LNCaP clone FGC (cell line): ENCODE measurements at regions not wholly inside any gene's neighbourhood (a gene's known extent, or its start where the extent isn't known, plus 50 kb on each side); places are given as distances from the start of the nearest gene placed in this dataset.
"Not testable (repeated sequence)": the region's sequence is repeated elsewhere in the genome, so short reads cannot be mapped to it uniquely, and the experiment has no call there.

Source experiments
- DNase-seq: peaks from one replicate; pipeline ENCODE4 v3.0.0-alpha.2; 2011; ENCODE audit warnings: low read depth
- H3K4me3 ChIP-seq: 2 replicates; pipeline ENCODE4 v1.5.1; 2011; ENCODE audit warnings: mild to moderate bottlenecking, low read depth, low read length, control low read depth
- TF ChIP-seq, protein P1 (sequence below): IDR thresholded peaks from 2 replicates; pipeline ENCODE4 v1.5.1; 2012; ENCODE audit warnings: mild to moderate bottlenecking; ENCODE audit not compliant: control insufficient read depth, insufficient read depth; ENCODE audit errors: extremely low read depth

DNA sequence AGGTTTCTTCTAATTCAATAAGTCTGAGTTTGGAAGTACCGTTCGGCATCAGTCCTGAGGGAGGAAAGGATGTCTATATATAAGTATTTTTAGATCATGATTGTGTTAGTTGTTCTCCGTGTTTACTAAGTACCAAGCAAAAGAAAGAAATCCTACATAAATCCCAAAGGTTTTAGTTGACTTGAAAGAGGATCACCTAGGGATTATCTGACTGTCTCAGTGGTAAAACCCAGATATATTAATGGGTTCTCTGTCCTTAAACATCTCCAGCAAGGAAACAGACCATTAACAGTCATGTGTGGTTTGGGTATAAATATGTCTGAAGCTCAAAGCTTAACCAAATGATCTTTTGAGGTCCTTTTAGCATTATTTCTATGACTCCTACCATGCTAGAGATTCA, 207.1 kb upstream of the RASGEF1B start:
- no peak overlapping the region for H3K4me3 ChIP-seq
- TF ChIP-seq, protein P1, sequence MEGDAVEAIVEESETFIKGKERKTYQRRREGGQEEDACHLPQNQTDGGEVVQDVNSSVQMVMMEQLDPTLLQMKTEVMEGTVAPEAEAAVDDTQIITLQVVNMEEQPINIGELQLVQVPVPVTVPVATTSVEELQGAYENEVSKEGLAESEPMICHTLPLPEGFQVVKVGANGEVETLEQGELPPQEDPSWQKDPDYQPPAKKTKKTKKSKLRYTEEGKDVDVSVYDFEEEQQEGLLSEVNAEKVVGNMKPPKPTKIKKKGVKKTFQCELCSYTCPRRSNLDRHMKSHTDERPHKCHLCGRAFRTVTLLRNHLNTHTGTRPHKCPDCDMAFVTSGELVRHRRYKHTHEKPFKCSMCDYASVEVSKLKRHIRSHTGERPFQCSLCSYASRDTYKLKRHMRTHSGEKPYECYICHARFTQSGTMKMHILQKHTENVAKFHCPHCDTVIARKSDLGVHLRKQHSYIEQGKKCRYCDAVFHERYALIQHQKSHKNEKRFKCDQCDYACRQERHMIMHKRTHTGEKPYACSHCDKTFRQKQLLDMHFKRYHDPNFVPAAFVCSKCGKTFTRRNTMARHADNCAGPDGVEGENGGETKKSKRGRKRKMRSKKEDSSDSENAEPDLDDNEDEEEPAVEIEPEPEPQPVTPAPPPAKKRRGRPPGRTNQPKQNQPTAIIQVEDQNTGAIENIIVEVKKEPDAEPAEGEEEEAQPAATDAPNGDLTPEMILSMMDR: no peak
- no peak for DNase-seq

- no peak for DNase-seq
- no peak overlapping the region for H3K4me3 ChIP-seq
- TF ChIP-seq, protein P1: no peak
Observed at GRCh38 chr4:81676537-81676936, 204.8 kb upstream of the RASGEF1B start.

- DNase-seq: no peak
- TF ChIP-seq, protein P1: no peak
- no peak overlapping the region for H3K4me3 ChIP-seq
Observed at GRCh38 chr4:81675791-81676393, 204.2 kb upstream of the RASGEF1B start.

DNA sequence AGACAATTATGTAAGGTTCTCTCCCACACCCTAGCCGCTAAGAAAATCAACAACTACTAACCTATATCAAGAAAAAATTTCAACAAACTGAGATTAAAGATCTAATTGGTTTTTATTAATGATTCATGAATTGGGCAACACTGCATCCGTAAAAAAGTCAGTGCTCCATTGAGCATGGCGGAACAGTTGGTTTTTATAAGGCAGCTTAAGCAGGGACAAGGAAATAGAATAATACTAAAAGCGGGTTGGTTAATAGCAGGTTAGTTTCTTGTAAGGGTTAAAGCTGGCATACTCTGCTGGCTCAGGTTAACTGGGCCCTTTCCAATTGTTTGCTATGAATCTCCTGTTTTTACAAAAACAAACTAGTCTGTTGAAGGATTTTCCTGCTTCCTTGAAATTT, 202.3 kb upstream of the RASGEF1B start:
- no peak overlapping the region for H3K4me3 ChIP-seq
- no peak for DNase-seq
- TF ChIP-seq, protein P1: no peak

GRCh38 chr4:81668328-81668727, 196.6 kb upstream of the RASGEF1B start:
- not testable (repeated sequence) for H3K4me3 ChIP-seq, DNase-seq

- no peak overlapping the region for H3K4me3 ChIP-seq
- TF ChIP-seq, protein P1: no peak
- no peak for DNase-seq
Observed at GRCh38 chr4:81667539-81667938, 195.8 kb upstream of the RASGEF1B start.

DNA sequence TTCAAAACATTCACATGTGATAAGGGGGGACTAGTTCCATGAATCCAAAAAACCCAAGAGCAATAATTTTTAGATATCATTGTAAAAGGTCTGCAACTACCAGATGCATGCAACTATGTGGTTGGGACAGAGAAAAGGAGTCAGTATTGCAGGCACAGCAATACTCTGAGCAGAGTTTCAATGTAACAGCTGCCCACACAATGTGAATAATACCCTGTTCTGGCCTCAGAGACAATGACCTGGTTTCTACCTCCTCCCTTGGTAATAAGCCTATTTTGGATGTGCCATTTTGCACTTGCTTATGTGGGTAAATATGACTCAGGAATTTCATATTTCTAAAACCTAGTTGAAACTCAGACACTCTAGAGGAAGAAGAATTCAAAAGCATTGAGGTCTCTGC, 194.8 kb upstream of the RASGEF1B start:
- TF ChIP-seq, protein P1: no peak
- no peak for DNase-seq

More for the DNA sequence above, 194.8 kb upstream of the RASGEF1B start:
- H3K4me3 ChIP-seq: no peak overlapping the region
